ENCODE measurements at regions not wholly inside any gene's neighbourhood (a gene's known extent, or its start where the extent isn't known, plus 50 kb on each side); places are given as distances from the start of the nearest gene placed in this dataset.

DNA sequence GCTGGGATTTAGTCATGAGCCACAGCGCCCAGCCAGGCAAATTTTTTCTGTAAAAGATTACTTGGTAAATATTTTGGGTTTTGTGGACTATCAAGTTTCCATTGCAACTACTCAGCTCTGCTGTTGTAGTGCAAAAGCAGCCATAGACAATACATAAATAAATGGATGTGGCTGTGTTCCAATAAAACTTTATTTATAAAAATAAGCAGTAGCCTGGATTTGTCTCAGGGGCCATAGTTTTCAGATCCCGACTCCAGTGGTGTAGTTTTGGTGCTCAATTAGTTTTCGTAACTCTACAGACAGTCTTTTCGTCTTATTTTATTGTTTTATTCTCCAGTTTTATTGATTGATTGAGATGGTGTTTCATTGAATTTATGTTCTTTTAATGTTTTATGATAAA lies 80.1 kb upstream of the IVNS1ABP start:
- no peak for DNase-seq
- Histone ChIP-seq H3K4me3 (no peak overlapping the region), H3K27me3 (no peaks in the 10 kb centered on the region), H3K9me3 (no peaks in the 10 kb centered on the region), H3K27ac (no peak overlapping the region), H3K36me3 (no peaks in the 10 kb centered on the region), H3K4me1 (no peaks in the 10 kb centered on the region)
- intact Hi-C loops (cut with DNase I; ENCODE audit: low total_unique reads) = no loop called here
- TF ChIP-seq POLR2A (IDR thresholded peaks at IDR 0.05) = no peak
- TF ChIP-seq, protein P1, sequence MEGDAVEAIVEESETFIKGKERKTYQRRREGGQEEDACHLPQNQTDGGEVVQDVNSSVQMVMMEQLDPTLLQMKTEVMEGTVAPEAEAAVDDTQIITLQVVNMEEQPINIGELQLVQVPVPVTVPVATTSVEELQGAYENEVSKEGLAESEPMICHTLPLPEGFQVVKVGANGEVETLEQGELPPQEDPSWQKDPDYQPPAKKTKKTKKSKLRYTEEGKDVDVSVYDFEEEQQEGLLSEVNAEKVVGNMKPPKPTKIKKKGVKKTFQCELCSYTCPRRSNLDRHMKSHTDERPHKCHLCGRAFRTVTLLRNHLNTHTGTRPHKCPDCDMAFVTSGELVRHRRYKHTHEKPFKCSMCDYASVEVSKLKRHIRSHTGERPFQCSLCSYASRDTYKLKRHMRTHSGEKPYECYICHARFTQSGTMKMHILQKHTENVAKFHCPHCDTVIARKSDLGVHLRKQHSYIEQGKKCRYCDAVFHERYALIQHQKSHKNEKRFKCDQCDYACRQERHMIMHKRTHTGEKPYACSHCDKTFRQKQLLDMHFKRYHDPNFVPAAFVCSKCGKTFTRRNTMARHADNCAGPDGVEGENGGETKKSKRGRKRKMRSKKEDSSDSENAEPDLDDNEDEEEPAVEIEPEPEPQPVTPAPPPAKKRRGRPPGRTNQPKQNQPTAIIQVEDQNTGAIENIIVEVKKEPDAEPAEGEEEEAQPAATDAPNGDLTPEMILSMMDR (IDR thresholded peaks at IDR 0.05) = no peak

DNA sequence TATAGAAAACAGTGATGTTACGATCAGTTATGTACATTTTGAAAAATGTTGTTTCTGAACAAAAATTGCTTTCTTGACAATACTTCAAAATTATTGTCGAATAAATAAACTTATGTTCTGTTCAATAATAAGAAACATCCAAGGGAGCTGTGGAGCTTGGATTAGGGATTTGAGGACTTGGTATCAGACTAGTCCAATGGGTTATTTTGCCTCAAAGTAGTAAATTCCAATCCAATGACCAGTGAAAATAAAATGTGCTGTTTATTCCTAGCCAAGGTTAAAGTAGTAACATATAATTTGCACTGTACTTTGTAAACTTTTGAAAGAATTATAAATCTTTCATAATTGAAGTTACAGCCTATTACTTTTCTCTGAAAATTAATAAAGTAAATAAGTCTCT lies 79.1 kb upstream of the IVNS1ABP start:
- TF ChIP-seq POLR2A (IDR thresholded peaks at IDR 0.05) = no peak
- TF ChIP-seq, protein P1 (IDR thresholded peaks at IDR 0.05) = no peak
- intact Hi-C loops (cut with DNase I; ENCODE audit: low total_unique reads) = no loop called here

DNA sequence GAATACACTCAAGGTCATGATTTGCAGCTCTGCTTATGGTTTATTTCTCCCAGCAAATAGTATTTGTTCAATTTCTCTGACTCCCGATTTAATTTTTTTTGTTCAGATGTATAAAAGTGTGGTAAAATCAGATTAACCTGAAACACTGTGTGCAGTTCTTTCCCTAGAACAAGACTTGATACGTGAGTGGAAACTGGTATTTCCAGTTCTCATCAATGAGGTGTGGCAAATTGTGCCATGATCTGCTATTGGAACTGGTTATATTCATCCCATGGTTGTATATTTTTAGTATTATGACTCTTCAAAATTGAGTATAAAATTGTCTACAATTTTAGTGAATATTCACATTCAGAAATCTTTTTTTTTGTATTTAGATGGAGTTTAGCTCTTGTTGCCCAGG lies 76.8 kb upstream of the IVNS1ABP start:
- TF ChIP-seq POLR2A (IDR thresholded peaks at IDR 0.05) = no peak
- TF ChIP-seq, protein P1 (IDR thresholded peaks at IDR 0.05) = no peak
- no peaks in the 10 kb centered on the region for H3K36me3 ChIP-seq
- no peaks in the 10 kb centered on the region for H3K27me3 ChIP-seq
- no peak overlapping the region for H3K4me3 ChIP-seq
- no peaks in the 10 kb centered on the region for H3K9me3 ChIP-seq
- no peak for DNase-seq
- intact Hi-C loops (cut with DNase I; ENCODE audit: low total_unique reads) = no loop called here
- H3K4me1 ChIP-seq = no peaks in the 10 kb centered on the region
- H3K27ac ChIP-seq = no peak overlapping the region

More for the DNA sequence above, 79.1 kb upstream of the IVNS1ABP start:
- Histone ChIP-seq H3K4me1 (no peaks in the 10 kb centered on the region), H3K36me3 (no peaks in the 10 kb centered on the region), H3K4me3 (no peak overlapping the region), H3K27me3 (no peaks in the 10 kb centered on the region), H3K9me3 (no peaks in the 10 kb centered on the region), H3K27ac (no peak overlapping the region)
- no peak for DNase-seq

DNA sequence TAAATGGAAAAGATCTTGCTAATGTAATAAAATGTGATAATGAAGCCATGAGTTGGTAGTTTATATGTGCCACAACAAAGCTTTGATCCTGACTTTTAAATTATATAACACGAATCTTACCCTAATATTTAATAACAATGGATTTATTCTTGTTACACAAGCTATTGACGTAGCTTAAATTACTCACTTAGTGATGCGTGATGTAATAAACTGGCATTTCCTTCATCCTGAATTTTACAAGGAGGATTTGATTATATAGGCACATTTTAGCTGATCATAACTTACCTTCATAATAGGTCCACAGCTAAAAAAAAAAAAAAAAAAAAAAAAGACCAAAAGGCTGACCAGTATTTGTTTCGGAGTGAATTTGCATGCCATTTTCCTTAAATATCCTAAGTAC lies 76.2 kb upstream of the IVNS1ABP start:
- Histone ChIP-seq H3K4me1 (no peaks in the 10 kb centered on the region), H3K9me3 (no peaks in the 10 kb centered on the region), H3K36me3 (no peaks in the 10 kb centered on the region), H3K4me3 (no peak overlapping the region), H3K27me3 (no peaks in the 10 kb centered on the region), H3K27ac (no peak overlapping the region)
- TF ChIP-seq, protein P1 (IDR thresholded peaks at IDR 0.05) = no peak
- TF ChIP-seq POLR2A (IDR thresholded peaks at IDR 0.05) = no peak
- DNase-seq = no peak
- intact Hi-C loops (cut with DNase I; ENCODE audit: low total_unique reads) = no loop called here

DNA sequence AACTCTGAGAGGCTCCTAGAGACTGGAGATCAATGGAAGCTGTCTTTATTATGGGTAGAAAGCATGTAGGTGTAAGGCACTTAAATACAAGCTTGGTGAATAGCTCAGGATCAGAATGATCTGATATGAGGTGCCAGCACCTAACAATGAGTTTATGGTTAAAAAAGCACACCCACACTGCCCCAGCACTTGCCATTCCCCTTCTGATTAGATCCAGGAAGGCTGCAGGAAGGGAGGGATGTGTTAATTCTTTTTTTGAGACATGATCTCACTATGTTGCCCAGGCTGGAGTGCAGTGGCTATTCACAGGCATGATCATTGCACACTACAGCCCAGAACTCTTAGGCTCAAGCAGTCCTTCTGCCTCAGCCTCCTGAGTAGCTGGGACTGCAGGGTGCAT lies 71.8 kb upstream of the IVNS1ABP start:
- intact Hi-C loops (cut with DNase I; ENCODE audit: low total_unique reads) = no loop called here
- Histone ChIP-seq H3K27me3 (no peaks in the 10 kb centered on the region), H3K4me3 (no peak overlapping the region), H3K36me3 (no peaks in the 10 kb centered on the region), H3K4me1 (no peaks in the 10 kb centered on the region), H3K27ac (no peak overlapping the region), H3K9me3 (no peaks in the 10 kb centered on the region)
- no peak for DNase-seq
- TF ChIP-seq, protein P1 (IDR thresholded peaks at IDR 0.05) = no peak
- no peak for TF ChIP-seq POLR2A (IDR thresholded peaks at IDR 0.05)
